ENCODE measurements at regions not wholly inside any gene's neighbourhood (a gene's known extent, or its start where the extent isn't known, plus 50 kb on each side); places are given as distances from the start of the nearest gene placed in this dataset.
"Not testable (repeated sequence)": the region's sequence is repeated elsewhere in the genome, so short reads cannot be mapped to it uniquely, and the experiment has no call there.

- no peak for DNase-seq
These were observed 196.4 kb downstream of the ADRA2A start for GRCh38 chr10:111273235-111273634.

GRCh38 chr10:111273635-111274034, 196.8 kb downstream of the ADRA2A start:
- DNase-seq: no peak

GRCh38 chr10:111275091-111275490, 198.3 kb downstream of the ADRA2A start:
- no peak for DNase-seq

- no peak for DNase-seq
These were observed 200.8 kb downstream of the ADRA2A start for GRCh38 chr10:111277661-111278060.

- DNase-seq: no peak
These were observed 201.4 kb downstream of the ADRA2A start for GRCh38 chr10:111278266-111278665.

GRCh38 chr10:111281516-111281915, 204.7 kb downstream of the ADRA2A start:
- no peak for DNase-seq

- DNase-seq: no peak
These were observed 212.6 kb downstream of the ADRA2A start for GRCh38 chr10:111289461-111289860.

GRCh38 chr10:111290649-111291048, 213.8 kb downstream of the ADRA2A start:
- no peak for DNase-seq

- no peak for DNase-seq
These were observed 219.0 kb downstream of the ADRA2A start for GRCh38 chr10:111295788-111296187.

GRCh38 chr10:111297351-111297848, 220.6 kb downstream of the ADRA2A start:
- DNase-seq: no peak

GRCh38 chr10:111298031-111298430, 221.2 kb downstream of the ADRA2A start:
- DNase-seq: no peak

- DNase-seq: no peak
These were observed 222.2 kb downstream of the ADRA2A start for GRCh38 chr10:111299037-111299436.

GRCh38 chr10:111303887-111304286, 227.1 kb downstream of the ADRA2A start:
- no peak for DNase-seq

GRCh38 chr10:111316722-111317212, 239.9 kb downstream of the ADRA2A start:
- no peak for DNase-seq

- DNase-seq: no peak
These were observed 243.0 kb downstream of the ADRA2A start for GRCh38 chr10:111319866-111320265.

- no peak for DNase-seq
These were observed 246.6 kb downstream of the ADRA2A start for GRCh38 chr10:111323389-111323966.

GRCh38 chr10:111332174-111332573, 255.3 kb downstream of the ADRA2A start:
- DNase-seq: not testable (repeated sequence)

GRCh38 chr10:111335826-111336225, 259.0 kb downstream of the ADRA2A start:
- no peak for DNase-seq

GRCh38 chr10:111338035-111338434, 261.2 kb downstream of the ADRA2A start:
- DNase-seq: no peak

GRCh38 chr10:111338805-111339204, 262.0 kb downstream of the ADRA2A start:
- DNase-seq: no peak

GRCh38 chr10:111344804-111345203, 268.0 kb downstream of the ADRA2A start:
- no peak for DNase-seq

GRCh38 chr10:111347386-111348013, 270.7 kb downstream of the ADRA2A start:
- no peak for DNase-seq

GRCh38 chr10:111348076-111348475, 271.2 kb downstream of the ADRA2A start:
- no peak for DNase-seq

GRCh38 chr10:111354859-111355258, 278.0 kb downstream of the ADRA2A start:
- DNase-seq: no peak

GRCh38 chr10:111356571-111356970, 279.7 kb downstream of the ADRA2A start:
- no peak for DNase-seq

Data from DMS 273 treated with DMSO at 0.1 percent for 48 hours (cell line).